EH (cell line): ENCODE measurements at regions not wholly inside any gene's neighbourhood (a gene's known extent, or its start where the extent isn't known, plus 50 kb on each side); places are given as distances from the start of the nearest gene placed in this dataset.
A peak's percentile ranks its signal among the peaks of the same experiment; 100 is the strongest.
"Not testable (repeated sequence)": the region's sequence is repeated elsewhere in the genome, so short reads cannot be mapped to it uniquely, and the experiment has no call there.

Experiments
- DNase-seq: peaks from one replicate; pipeline ENCODE4 v3.0.0-alpha.2; 2015; ENCODE audit warnings: low read depth

DNA sequence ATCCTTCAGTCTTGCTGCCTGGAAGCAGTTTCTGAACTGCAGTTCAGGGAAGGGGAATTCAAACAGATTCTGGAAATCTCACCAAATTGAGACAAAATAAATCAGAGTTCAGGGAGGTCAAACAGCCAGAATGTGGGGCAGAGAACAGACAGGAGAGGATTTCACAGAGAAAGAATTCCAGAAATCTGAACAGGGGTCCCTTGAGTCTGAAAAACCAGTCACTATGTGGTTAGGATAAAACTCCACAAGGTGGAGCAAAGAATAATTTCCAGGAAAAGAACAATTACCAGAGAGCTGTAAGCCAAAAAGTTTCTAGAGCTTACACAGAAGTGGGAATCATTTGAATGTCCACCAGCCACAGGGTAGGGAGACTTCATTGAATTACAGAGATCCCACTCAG lies 84.7 kb downstream of the URB2 start:
- no peak for DNase-seq

DNA sequence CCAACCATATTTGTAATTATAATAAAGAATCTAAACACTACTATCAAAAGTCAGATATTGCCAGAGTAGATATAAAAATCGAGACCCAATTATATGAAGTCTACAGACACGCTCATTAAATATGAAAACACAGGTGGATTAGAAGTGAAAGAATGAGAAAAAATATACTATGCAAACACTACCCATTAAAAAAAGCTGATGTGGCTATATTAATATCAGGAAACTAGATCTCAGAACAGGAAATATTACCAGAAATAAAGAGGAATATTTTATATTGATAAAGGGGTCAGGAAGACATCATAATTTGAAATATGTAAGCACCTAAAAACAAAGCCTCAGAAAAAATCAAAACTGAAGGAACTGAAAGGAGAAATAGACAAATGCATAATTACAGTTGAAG lies 88.3 kb downstream of the URB2 start:
- no peak for DNase-seq

DNA sequence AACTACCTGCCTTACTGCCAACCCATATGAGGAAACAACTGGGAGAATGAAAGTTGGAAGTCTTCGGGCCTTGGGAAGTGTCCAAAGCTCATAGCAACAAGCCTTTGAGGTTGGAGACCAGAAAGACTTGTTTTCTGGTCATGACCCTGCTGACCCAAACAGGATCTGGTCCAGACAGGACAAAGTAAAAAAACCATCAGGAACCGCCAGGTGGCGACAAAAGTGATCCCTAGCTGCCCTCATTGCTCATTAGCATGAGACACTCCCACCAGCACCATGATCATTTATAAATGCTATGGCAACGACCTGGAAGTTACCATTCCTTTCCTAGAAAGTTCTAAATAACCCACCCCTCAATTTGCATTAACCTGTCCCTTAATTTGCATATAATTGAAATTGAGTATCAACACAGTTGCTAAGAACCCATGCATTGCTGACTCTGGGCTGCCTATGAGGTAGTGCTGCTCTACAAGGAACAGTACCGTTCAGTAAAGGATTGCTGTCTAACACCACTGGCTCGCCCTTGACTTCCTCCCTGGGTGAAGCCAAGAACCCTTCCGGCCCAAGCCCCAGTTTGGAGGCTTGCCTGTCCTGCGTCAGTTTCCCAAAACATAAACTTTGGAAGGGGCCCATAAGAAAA lies 89.0 kb downstream of the URB2 start:
- DNase-seq = peak; percentile 58

DNA sequence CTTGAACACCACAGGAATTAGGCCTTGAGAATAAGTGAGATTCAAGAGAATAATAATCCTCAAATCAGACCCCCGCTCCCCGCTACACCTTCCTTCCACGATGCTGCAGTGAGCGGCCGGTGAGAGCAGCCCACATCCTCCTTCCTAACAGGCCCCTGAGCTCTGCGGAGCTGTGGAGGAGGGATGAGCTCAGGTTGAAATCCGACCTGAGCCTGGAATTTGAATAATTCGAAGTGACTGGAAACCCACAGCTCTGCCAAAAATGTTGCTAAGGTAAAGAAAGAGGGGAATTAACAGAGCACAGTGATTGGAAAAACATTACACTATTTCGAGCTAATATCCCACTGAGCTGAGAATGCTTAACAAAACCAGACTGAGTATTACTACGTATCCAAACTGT lies 90.0 kb downstream of the URB2 start:
- DNase-seq = no peak

DNA sequence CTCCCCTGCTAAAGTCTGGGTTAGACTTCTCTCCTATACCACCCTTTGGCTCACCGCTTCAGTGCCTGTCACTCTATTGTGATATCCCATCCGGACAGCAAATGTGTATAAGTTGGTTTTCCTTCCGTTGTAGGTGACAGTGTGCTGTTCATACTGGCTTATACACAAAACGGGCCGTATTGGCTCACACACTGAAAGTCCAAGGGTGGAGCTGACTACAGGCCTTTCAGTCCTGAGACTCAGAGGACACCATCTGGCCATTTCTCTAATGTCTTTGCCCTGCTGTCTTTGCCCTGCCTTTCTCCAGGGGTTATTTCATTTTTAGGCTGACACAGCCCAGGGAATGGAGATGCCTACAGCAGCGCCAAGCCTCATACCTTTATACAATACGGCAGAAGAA lies 90.7 kb downstream of the URB2 start:
- DNase-seq = no peak

DNA sequence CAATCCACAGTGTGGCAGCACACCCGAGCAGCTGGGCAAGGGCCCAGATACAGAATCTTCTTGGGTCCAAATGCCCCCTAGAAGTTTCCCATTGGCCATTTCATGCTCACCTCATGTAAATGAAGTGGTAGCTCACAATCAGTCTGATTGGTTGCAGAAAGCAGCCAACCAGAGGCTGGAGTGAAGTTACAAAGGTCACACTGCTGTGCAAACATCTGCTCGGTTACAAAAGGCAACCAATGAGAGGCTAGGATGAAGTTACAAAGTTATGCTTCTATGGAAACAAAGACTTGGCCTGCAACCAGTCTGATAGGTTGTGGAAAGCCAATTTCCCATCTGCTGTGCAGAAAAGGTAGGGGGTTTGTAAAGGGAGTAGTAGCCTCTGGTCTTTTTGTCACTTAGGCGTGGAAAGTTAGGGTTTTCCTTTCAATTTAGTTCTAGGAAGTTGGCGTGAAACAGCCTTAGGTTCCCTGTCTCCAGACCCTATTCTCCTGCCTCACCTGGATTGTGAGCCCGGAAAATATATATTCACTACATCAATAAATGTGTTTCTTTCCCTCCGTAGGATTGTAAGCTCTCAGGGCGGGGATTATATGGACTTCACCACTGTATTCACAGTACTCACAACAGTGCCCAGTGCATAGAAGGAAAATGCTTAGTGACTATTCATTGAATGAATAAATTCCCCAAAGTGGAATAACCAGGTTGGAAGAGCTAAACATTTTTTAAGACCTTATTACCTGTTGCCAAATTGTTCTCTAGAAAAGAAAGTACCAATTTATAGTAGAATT lies 91.9 kb downstream of the URB2 start:
- peak; percentile 2 for DNase-seq

DNA sequence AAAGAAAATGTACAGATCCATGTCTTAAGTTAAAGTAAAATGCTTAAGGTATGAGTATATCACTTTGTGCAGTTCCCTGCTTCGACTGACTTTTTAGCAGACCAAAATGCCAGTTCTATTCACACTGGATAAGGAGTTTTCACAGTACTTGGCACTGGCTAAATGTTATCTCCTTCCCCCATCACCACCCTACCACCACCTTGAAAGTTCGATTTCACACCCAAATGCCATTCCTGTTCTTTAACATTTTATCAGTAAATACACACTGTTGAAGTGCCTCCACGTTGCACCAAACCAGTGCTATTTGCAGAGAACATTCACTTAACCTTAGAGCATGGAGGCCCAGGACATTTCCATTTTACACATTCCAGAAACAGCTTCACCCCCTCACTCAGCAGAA lies 100.0 kb downstream of the URB2 start:
- DNase-seq = no peak

DNA sequence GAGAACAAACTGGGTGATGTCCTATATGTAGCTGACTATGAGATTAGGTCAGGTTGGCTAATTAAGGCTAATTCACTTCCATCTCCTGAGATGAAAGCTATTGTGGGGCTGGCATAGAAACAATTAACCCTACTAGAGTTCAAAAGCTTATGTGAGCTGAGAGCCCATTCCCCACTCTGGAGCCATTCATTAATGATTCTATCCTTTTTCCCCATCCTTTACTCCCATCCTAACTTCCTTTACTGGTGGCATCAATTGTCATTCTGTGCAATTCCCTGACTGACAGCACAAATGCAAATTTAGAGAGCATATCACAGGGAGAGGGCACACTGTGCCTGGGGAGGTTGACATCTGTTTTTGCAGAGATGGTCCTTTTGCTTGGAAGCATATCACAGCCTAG lies 103.9 kb downstream of the URB2 start:
- no peak for DNase-seq

DNA sequence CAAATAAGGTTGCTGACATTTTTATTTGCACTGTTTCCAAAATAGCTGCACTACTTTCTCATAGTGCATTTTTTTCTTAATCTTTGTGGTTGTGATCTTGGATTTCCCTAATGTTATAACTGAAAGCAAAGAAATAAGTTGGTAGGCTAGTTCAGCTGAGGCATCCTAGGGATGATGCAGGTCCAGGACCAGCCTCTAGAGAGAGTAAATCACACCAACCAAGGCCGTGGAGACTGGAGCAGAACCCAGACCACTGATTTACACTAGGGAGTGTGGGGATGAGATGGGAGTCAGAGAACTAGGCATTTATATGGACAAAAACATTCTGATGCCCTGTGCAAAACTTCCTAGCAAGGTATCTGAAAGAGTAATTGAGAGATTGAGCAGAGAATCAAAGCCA lies 104.5 kb downstream of the URB2 start:
- DNase-seq = no peak

DNA sequence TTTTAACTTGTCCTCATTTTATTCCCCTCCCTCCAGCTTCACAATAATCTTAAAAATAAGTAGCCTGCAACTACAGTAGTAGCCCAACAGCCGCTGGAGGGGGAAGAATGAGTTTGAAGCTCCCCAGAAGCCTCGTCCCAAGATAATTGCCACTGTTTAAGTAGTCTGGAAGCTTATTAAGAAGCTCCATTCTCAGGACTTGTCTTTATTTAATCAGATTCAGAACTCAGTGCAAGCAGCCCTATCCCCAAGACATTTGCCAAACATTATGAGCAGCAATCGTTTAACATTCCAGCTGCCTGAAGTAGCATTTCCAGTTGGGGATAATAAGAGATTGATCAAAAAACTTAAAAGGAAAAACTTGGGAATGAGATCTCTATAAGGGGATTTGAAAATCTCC lies 106.0 kb downstream of the URB2 start:
- DNase-seq = no peak

DNA sequence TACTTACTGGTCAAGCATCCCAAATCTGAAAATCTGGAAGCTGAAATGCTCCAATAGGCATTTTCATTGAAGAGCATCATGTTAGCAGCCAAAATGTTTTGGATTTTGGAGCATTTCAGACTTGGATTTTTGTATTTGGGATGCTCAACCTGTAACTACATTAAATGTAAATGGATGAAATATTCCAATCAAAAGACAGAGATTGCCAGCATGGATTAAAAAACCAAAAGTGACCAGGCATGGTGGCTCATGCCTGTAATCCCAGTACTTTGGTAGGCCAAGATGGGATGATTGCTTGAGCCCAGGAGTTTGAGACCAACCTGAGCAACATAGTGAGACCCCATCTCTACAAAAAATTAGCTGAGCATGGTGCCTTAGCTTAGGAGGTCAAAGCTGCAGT lies 110.3 kb downstream of the URB2 start:
- no peak for DNase-seq

DNA sequence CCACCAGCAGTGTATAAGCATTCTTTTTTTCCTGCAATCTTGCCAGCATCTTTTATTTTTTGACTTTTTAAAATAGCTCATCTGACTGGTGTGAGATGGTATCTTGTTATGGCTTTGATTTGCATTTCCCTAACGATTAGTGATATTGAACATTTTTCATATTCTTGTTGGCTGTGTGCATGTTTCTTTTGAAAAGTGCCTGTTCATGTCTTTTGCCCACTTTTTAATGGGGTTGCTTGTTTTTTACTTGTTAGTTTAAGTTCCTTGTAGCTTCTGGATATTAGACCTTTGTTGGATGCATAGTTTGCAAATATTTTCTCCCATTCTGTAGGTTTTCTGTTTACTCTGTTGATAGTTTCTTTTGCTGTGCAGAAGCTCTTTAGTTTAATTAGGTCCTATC lies 116.6 kb downstream of the URB2 start:
- not testable (repeated sequence) for DNase-seq

DNA sequence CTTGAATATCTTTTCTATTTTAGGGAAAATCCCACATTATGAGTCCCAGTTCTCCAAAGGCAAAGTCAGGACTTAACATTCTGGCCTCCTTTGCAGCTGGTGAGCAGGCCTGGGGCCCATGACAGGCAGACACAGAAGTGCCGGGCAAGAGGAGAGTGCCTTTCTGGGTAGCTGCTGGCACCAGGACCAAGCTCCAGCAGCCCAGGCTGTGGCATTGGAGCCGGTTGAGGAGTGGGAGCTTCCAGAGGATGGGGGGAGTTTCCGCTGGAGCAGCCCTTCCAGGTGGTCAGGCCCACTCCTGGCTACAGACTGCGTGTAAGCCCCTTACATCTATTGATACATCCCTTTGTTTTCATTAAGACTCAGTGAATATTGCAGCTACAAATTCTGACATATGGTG lies 123.9 kb downstream of the URB2 start:
- no peak for DNase-seq

DNA sequence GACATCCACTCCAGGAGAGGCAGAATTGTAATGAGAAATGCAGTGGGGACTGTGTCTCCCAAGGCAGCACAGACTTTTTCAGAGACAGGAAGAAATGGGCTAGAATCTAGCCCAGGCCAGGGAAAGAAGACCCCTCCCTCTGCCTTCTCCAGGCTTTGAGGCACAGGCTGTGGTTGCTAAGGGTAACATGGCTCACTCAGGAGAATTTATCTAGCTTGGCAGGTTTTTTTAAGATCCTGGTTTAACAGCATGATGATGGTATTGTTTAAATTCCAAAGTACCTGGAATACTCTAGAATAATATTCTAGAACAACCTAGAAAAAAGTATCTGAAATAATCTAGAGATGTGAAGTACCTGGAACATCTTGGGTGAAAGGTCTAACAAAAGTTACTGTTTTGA lies 125.6 kb downstream of the URB2 start:
- no peak for DNase-seq

DNA sequence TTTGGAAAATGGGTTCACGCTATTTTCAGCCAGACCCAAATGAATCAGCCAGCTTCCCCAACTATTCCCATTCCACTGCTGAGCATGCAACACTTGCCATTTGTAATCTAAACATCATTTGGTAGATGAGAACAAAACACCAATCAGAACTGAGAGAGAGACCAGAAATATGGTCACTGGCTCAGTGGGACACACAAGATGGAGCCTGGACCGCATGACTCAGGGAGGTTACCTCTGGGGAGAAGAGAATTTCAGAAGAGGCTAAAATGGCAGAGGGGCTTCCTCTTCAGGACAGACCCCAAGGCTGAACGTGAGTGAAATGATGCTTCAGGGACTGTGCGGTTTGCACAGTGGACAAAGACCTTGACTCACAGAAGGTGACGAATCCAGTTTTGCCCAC lies 126.6 kb downstream of the URB2 start:
- no peak for DNase-seq

DNA sequence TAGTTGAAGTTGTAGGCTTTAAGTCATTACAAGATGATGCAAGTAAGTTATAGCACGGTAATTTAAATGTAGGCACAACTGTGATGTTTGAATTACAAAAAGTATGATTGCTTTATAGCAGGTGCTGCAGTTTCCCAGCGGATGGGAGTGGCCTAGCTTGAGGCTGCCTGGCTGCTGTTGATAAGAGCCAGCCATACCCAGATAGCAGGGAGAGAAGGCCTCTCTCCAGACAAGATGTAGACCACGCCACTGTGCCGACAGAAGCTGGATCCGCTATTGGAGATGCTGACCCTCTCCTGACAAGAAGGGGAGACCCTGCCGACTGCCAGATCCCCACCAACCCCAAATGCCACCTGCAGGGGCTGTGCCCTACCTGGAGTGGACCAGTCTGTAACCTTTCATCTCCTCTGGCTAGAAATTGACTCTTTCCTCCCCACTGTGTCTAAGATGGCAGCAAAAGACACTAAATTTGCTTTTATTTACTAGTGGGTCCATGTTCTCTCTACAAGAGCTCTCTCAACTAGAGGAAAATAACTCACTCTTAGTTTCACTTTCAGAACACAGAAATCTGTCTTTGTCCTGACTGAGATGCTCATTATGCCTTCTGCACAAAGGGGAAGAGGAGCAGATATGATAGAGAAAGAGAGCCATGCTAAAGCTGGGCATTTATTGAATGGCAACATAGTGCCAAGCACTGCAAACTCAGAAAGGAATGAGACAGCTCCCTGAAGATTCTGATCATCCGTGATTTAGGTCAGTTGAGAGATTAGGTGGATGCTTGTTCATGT lies 127.9 kb downstream of the URB2 start:
- DNase-seq = no peak

DNA sequence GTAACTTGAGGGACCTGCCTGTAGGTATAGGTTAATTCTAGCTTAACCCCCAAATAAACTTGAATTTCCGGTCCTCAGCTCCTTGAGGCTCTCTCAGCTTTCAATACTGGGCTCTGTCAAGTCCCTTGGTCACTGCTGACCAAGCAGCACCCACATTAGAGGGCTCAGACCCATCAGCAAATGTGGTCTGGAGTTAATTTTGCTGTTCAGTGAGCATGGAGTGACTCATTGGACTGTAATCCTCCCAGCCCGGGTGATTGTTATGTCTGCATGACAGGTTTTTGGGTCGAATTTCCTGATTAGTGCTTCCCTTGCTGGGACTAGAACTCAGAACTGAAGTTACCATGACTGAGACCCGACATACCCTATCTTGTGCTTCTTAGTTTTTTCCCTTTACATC lies 130.6 kb downstream of the URB2 start:
- peak; percentile 93 for DNase-seq

DNA sequence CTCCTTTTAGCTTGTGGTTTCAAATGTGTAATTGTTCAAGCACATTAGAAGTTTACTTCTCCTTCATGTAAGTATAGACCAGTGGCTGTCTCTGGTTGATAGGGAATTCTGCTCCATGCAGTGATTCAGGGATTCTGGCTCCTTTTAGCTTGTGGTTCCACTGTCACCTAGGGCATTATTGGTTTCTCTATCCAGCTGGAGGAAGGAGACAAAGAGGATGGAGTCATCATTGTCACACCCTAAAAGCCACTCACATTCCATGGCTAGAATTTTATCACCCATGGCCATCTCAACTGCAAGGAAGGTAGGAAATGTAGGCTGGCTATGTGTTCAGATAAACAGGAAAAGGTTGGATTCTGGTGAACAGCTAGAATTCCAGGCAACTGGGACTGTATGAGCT lies 131.2 kb downstream of the URB2 start:
- peak; percentile 51 for DNase-seq

DNA sequence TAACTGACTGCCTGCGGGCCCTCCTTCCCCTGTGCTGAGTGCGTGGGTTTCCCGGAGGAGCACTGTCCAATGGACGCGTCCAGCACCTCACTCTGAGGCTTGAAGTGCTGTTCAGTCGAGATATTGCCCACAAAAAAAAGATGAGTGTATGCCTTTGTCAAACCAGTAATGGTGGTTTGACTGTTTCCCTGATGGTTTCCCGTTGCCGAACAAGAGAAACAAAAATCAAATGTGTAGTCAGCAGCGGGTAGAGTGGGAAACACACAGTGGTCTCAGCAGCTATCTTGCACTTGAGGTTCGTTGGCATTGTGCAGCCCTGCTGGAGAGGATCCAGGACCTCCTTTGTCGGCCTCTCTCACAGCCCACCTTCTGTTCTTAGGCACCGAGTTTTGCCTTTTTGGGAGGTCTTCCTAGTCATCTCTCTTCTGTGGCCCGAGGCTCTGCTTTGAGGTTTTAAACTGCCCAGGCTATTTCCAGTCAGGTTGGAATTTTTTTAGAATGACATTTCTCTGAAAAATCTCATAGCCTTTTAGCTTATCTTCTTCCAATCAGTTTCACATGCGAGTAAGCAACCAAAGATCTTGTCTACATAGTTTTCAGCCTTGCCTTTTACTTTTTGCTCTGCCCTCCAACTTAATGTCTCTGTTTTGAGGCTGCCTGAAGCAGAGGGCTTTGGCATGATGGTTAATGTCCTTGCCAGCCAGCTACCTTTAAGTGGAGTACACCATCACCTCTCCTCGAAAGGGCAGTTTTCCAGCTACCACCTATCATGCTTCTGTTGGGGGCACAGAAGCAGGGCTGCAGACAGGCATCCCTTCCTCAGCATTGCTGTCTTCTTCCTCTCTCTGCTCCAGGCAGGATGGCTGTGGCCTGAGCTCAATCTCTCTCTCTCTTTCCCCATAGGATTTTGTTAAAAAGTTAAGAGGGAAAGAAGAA lies 132.3 kb downstream of the URB2 start:
- peak; percentile 91 for DNase-seq

DNA sequence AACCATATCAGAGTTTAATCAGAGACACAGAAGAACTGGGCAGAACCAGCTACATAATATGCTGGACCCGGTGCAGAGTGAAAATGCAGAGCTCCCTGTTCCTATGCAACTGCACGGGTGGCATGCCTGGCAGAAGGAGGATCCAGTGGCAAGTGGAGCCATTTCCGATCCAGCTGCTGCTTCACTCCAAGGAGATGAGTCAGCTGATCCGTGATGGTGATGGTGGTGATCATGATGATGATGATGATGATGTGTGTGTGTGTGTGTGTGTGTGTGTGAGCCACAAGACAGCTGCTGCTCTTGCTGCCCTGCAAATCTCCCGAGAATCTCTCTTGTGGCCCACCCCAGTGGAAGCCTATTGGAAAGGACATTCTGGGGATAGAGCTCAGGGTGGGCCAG lies 133.0 kb downstream of the URB2 start:
- peak; percentile 89 for DNase-seq

DNA sequence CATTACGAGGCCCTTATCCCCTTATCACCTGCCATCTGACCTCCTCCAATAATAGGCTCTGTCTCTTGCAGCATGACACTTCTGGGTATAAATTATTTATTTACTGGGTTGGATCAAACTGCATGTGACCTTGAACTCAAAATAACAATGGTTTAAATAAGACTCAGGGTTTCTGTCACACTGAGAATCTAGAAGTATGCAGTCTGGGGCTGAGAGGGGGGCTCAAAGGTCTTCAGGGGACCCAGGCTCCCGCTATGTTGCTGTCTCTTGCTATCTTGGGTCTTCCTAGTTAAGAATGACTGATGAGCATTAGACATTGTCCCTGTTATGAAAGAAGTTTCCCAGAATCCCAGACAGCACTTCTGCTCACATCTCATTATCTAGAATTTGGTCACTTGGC lies 133.5 kb downstream of the URB2 start:
- DNase-seq = no peak

DNA sequence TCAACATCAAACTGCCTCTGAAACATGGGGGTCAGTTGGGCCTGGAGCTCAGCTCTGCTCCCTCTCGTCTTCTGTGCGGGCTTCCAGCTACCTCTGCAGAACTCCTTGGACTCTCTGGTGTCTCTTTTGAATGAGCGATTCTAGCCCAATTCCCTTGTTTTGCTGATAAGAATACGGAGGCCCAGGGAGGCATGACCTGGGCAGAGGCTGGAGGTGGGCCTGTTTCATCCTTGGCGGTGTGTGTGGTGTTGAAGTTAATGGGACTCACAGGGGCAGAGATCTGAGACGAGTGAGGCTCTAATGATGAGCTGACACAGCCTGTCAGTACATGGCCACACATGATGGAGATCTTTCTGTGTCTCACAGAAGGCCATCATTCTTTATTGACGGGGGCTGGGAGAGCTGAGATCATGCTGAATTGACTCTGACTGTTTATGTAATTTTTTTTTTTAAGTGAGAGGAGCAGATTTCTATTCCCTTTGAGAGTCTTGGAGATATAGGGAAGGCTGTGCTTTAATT lies 134.5 kb downstream of the URB2 start:
- no peak for DNase-seq
